ENCODE measurements at regions not wholly inside any gene's neighbourhood (a gene's known extent, or its start where the extent isn't known, plus 50 kb on each side); places are given as distances from the start of the nearest gene placed in this dataset.

DNA sequence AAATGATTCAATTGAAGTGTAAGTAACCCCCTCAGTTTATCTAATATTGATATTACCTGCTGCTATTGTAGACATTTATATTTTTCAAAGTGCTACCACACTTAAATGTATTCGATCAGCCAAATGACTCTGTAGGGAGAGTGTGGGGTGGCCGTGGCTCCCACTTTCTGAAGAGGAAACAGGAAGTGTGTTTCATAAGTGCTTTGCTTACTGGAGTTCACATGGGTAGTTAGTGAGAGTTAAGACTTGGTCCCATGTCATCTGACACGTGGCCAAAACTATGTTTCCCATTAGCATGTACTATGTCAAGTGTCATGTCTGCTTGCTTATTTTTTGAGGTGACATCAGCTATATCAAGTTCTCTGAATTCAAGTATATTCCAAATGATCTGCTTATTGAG lies 308.1 kb upstream of the GATB start:
- Histone ChIP-seq H3K4me3 (ENCODE audit: low read depth, low read length) (no peak overlapping the region), H3K27me3 (replicated peaks; ENCODE audit: control insufficient read depth, insufficient read depth, low read length) (no peaks in the 10 kb centered on the region), H3K36me3 (ENCODE audit: control insufficient read depth, insufficient read depth, low read length) (no peaks in the 10 kb centered on the region), H3K9me3 (no peaks in the 10 kb centered on the region), H3K4me1 (peaks cover 10% of the 10 kb centered on the region; the same call in 1 of the 2 replicates)
- H3K4me1 Mint-ChIP-seq (ENCODE audit: low read depth, unreplicated experiment), result no peaks in the 10 kb centered on the region
- H3K36me3 Mint-ChIP-seq (ENCODE audit: insufficient read depth, unreplicated experiment), result no peaks in the 10 kb centered on the region
- ChIA-PET POLR2A (no interaction called here), CTCF (interaction anchor here (0.6 kb wide), 1 partner anchor 20 kb away, joined by 6 read pairs; no protein-coding TSS in a partner anchor)
- no peaks in the 10 kb centered on the region for H3K27me3 Mint-ChIP-seq (ENCODE audit: insufficient read depth, unreplicated experiment)
- H3K9me3 Mint-ChIP-seq (ENCODE audit: unreplicated experiment), result no peaks in the 10 kb centered on the region
- no TSS peak for BruUV-seq (replicated peaks)
- no peak for DNase-seq
- intact Hi-C loops (cut with micrococcal nuclease; ENCODE audit: unreplicated experiment), result no loop called here
- H3K27ac Mint-ChIP-seq (ENCODE audit: unreplicated experiment), result no peak overlapping the region
- H3K4me3 Mint-ChIP-seq (ENCODE audit: unreplicated experiment), result no peak overlapping the region
- TF ChIP-seq, protein P1, sequence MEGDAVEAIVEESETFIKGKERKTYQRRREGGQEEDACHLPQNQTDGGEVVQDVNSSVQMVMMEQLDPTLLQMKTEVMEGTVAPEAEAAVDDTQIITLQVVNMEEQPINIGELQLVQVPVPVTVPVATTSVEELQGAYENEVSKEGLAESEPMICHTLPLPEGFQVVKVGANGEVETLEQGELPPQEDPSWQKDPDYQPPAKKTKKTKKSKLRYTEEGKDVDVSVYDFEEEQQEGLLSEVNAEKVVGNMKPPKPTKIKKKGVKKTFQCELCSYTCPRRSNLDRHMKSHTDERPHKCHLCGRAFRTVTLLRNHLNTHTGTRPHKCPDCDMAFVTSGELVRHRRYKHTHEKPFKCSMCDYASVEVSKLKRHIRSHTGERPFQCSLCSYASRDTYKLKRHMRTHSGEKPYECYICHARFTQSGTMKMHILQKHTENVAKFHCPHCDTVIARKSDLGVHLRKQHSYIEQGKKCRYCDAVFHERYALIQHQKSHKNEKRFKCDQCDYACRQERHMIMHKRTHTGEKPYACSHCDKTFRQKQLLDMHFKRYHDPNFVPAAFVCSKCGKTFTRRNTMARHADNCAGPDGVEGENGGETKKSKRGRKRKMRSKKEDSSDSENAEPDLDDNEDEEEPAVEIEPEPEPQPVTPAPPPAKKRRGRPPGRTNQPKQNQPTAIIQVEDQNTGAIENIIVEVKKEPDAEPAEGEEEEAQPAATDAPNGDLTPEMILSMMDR (IDR thresholded peaks at IDR 0.05; ENCODE audit: insufficient read depth in 1 of 2, low read depth in 1 of 2, low read length in 1 of 2, severe bottlenecking in 1 of 2, unreplicated experiment in 1 of 2), result no peak

DNA sequence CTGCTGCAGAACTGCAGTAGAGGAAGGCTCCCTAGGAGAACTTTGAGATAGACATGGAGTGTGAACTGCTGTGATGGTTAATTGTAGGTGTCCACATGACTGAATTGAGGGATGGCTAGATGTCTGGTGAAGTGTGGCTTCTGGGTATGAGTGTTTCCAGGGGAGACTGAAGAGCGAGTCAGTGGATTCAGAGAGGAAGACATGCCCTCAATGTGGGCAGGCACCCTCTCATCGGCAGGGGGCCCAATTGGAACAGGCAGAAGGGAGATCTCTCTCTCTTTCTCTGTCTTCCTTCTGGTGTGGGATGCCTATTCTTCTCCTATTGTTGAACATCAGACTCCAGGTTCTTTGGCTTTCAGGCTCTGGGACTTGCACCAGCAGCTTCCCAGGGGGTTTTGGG lies 304.7 kb upstream of the GATB start:
- Mint-ChIP-seq H3K9me3 (ENCODE audit: unreplicated experiment) (no peaks in the 10 kb centered on the region), H3K27me3 (ENCODE audit: insufficient read depth, unreplicated experiment) (no peaks in the 10 kb centered on the region), H3K4me3 (ENCODE audit: unreplicated experiment) (no peak overlapping the region), H3K36me3 (ENCODE audit: insufficient read depth, unreplicated experiment) (no peaks in the 10 kb centered on the region), H3K27ac (ENCODE audit: unreplicated experiment) (no peak overlapping the region), H3K4me1 (ENCODE audit: low read depth, unreplicated experiment) (no peaks in the 10 kb centered on the region)
- intact Hi-C loops (cut with micrococcal nuclease; ENCODE audit: unreplicated experiment), result no loop called here
- H3K9me3 ChIP-seq, result no peaks in the 10 kb centered on the region
- peaks cover 18% of the 10 kb centered on the region for H3K4me1 ChIP-seq
- BruUV-seq (replicated peaks), result no TSS peak
- ChIA-PET POLR2A (no interaction called here), CTCF (no interaction called here)
- no peaks in the 10 kb centered on the region for H3K36me3 ChIP-seq (ENCODE audit: control insufficient read depth, insufficient read depth, low read length)
- TF ChIP-seq, protein P1 (IDR thresholded peaks at IDR 0.05; ENCODE audit: insufficient read depth in 1 of 2, low read depth in 1 of 2, low read length in 1 of 2, severe bottlenecking in 1 of 2, unreplicated experiment in 1 of 2), result no peak
- H3K27me3 ChIP-seq (replicated peaks; ENCODE audit: control insufficient read depth, insufficient read depth, low read length), result no peaks in the 10 kb centered on the region
- no peak for DNase-seq
- H3K4me3 ChIP-seq (ENCODE audit: low read depth, low read length), result no peak overlapping the region

DNA sequence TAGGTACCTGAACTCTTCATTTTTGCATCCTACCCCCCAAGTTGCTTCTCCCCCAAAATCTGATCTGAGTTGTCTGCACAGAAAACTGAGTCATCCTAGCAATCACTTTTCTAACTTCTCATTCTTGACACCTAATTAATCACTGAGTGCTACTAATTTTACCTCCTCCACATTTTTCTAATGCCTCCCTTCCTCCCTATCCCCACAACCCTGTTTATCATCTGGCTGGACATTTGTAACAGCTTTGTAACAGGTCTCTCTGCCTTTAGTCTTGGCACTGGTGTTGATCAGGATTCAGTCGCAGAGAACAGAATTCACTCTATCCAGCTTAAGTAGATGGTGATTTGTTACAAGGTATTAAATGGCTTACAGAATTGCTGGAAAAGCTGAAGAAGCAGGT lies 303.9 kb upstream of the GATB start:
- intact Hi-C loops (cut with micrococcal nuclease; ENCODE audit: unreplicated experiment), result no loop called here
- Histone ChIP-seq H3K4me3 (ENCODE audit: low read depth, low read length) (no peak overlapping the region), H3K27me3 (replicated peaks; ENCODE audit: control insufficient read depth, insufficient read depth, low read length) (no peaks in the 10 kb centered on the region), H3K36me3 (ENCODE audit: control insufficient read depth, insufficient read depth, low read length) (no peaks in the 10 kb centered on the region), H3K9me3 (no peaks in the 10 kb centered on the region), H3K4me1 (peaks cover 17% of the 10 kb centered on the region)
- BruUV-seq (replicated peaks), result no TSS peak
- H3K27me3 Mint-ChIP-seq (ENCODE audit: insufficient read depth, unreplicated experiment), result no peaks in the 10 kb centered on the region
- H3K36me3 Mint-ChIP-seq (ENCODE audit: insufficient read depth, unreplicated experiment), result no peaks in the 10 kb centered on the region
- POLR2A ChIA-PET, result no interaction called here
- H3K9me3 Mint-ChIP-seq (ENCODE audit: unreplicated experiment), result no peaks in the 10 kb centered on the region
- DNase-seq, result no peak
- TF ChIP-seq, protein P1 (IDR thresholded peaks at IDR 0.05; ENCODE audit: insufficient read depth in 1 of 2, low read depth in 1 of 2, low read length in 1 of 2, severe bottlenecking in 1 of 2, unreplicated experiment in 1 of 2), result no peak
- CTCF ChIA-PET, result no interaction called here
- no peaks in the 10 kb centered on the region for H3K4me1 Mint-ChIP-seq (ENCODE audit: low read depth, unreplicated experiment)
- H3K27ac Mint-ChIP-seq (ENCODE audit: unreplicated experiment), result no peak overlapping the region
- no peak overlapping the region for H3K4me3 Mint-ChIP-seq (ENCODE audit: unreplicated experiment)

Measured in Caco-2 (cell line).